ENCODE measurements at regions not wholly inside any gene's neighbourhood (a gene's known extent, or its start where the extent isn't known, plus 50 kb on each side); places are given as distances from the start of the nearest gene placed in this dataset.

- TF ChIP-seq CTCF (IDR thresholded peaks at IDR 0.05 in 4 of 5, conservative IDR thresholded peaks at IDR 0.05 in 1 of 5) (no peak), POLR2A (IDR thresholded peaks at IDR 0.05) (no peak)
Observed at GRCh38 chr1:194353121-194353520, 1166.7 kb upstream of the B3GALT2 start.
